ENCODE measurements at regions not wholly inside any gene's neighbourhood (a gene's known extent, or its start where the extent isn't known, plus 50 kb on each side); places are given as distances from the start of the nearest gene placed in this dataset.

GRCh38 chr4:157961229-157961990 is 211.4 kb downstream of the GASK1B start:
- DNase-seq = no peak

- no peak for DNase-seq
Observed at GRCh38 chr4:157957905-157958304, 214.9 kb downstream of the GASK1B start.

DNA sequence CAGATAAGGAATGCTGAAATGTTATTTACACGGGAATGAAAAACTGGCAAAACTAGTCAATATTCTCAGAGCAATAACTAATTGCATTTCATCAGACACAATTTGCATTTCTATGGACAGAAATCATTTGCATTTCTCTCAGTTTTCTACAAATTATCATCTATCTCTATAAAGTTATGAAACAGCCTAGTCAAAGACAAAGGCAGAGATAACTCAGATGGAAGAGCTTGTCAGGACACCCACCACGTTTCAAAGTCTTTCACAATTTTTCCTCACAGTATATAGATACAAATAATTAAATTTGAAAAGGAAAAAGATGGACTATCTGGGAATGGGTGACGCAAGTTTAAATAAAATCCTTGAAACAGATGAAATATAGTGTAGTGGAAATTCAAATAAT is 230.8 kb downstream of the GASK1B start:
- no peak for DNase-seq

GRCh38 chr4:157934151-157934550 is 238.7 kb downstream of the GASK1B start:
- no peak for DNase-seq

- DNase-seq = no peak
Observed at GRCh38 chr4:157932936-157933335, 239.9 kb downstream of the GASK1B start.

GRCh38 chr4:157929486-157929885 is 243.3 kb downstream of the GASK1B start:
- DNase-seq = no peak

GRCh38 chr4:157918036-157918832 is 254.6 kb downstream of the GASK1B start:
- DNase-seq = no peak

GRCh38 chr4:157912212-157912611 is 260.6 kb downstream of the GASK1B start:
- no peak for DNase-seq

- no peak for DNase-seq
Observed at GRCh38 chr4:157911662-157912061, 261.2 kb downstream of the GASK1B start.

DNA sequence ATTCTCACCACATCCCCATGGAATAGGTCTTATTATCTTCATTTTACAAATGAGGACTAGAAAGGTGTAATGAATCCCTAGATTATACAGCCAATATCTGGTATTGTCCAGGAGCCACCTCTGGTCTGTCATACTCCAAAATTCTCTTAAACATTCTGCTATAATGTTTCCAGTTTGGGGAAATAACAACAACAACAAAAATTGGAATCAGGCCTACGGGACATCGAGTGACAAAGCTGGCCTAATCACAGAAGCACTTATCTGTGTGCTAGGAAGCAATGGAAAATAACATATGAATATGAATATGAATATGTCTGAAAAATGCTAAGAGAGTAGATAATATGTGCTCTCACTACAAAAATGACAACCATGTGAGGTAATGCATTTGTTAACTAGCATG is 264.1 kb downstream of the GASK1B start:
- DNase-seq = no peak

- no peak for DNase-seq
Observed at GRCh38 chr4:157908031-157908430, 264.8 kb downstream of the GASK1B start.

DNA sequence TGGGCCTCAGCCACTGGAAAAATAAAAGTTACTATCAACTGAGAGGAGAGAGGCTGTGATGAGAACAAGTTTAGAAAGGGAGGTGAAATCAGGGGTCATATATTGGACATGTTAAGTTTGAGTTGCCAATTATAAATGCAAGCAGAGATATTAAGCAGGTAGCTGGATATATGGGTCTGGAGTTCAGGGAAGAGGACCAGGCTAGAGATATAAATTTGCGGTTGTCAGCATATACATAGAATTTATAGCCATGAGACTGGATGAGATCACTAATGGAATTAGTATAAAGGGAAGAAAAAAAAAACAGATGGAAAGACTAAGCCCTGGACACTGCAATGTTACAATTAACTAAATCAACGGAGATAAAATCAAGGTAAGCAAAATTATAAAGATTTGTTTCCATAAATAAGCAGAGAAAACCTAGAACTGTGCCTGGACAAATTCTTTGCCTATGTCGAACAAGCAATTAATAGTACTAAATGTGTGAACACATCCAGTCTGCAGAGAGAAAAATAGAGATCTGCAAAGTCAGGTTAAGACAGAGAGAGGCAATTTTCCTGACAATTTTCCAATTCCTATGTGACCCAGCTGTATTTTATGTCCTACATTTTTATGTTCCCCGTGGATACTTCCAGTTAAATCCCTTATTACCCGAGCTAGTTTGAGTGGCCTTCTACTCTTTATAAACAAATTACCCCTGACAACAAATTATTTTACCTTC is 265.4 kb downstream of the GASK1B start:
- DNase-seq = no peak

GRCh38 chr4:157898836-157899605 is 273.8 kb downstream of the GASK1B start:
- no peak for DNase-seq

GRCh38 chr4:157897855-157898370 is 274.9 kb downstream of the GASK1B start:
- no peak for DNase-seq

DNA sequence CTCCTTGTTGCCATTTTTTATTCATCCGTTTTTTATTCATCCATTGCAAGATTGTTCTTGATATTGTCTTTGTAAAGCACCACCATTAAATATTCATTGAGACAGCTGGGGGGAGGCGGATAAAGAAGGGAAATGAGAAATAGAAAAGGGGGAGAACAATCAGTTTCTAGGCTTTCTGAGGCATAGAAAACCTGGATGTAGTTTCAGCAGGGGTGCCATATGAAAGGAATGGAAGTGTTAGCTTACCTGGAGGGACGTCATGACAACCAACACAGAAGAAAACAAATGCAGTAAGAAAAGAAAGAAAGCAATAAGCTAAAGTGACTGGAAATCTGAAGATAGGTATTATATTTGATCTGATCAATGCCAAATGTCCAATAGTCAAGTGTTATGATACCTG is 276.1 kb downstream of the GASK1B start:
- no peak for DNase-seq

GRCh38 chr4:157895205-157895604 is 277.6 kb downstream of the GASK1B start:
- DNase-seq = no peak

DNA sequence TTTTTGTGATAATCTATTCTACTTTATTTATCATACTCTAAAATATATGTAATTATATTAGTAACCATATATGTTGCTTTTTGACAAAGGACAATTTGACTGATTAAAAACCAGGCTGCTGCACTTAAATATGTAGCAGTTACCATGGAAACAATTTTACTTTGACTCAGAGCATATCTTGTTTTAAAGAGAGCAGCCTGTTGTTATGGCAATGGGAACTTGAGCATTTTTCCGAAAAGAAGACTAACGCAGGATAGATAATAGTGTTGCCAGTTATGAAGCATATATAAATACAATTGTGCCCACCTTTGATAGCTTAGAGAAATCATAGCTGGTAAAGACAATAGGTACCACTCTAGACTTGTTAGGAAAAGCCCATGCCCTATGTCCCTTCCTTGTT is 283.0 kb downstream of the GASK1B start:
- no peak for DNase-seq

DNA sequence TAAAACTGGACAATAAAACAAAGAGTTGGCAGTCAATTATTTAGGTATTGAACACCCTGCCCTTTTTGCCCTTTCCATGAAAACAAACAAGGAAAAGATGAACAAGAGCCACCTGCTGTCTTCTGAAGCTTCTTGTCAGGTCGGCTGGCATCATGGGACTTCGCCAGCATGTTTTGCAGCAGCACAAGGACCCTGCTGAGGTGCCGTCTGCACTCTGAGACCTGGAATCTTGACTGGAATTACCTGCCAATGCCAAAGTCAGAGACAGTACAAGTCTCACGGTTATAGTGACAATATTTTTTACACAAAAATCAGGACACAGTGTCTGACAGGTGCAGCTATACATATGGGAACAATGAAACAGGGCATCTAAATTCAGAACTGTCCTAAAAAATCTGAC is 284.5 kb downstream of the GASK1B start:
- DNase-seq = no peak

DNA sequence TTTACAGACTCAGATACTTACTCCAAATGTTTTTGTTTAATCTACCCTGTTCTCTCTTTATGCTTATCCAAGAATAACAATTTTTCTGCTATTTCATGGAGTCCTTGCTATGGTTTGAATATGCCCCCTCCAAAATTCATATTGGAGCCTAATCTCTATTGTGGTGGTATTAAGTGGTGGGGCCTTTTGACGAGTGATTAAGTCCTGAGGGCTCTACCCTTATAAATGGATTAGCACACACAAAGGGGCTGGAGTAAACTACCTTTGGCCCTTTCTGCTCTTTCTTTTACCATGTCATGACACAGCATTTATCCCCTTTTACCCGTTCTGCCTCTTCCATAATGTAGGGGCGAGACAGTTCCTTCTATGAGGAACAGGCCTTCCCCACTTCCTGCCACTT is 285.5 kb downstream of the GASK1B start:
- DNase-seq = no peak

- no peak for DNase-seq
Observed at GRCh38 chr4:157886645-157887044, 286.2 kb downstream of the GASK1B start.

GRCh38 chr4:157885811-157886210 is 287.0 kb downstream of the GASK1B start:
- DNase-seq = no peak

DNA sequence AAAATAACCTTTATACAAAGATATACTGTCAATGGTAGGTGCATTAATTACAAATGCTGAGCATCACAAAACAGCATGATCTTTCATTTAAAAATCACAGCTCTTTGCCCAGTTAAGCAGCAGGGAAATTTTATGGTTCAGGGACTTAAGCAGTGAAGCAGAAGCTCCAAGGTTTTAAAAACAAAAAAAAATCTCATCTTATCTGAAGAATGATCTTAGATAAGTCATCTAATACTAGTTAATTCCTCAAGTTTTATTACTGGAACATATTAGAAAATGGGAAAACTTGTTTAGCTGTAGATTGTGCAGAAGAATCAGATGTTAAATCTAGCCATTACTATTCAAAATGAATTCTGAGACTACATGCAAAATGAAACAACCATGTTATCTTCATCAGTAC is 289.9 kb downstream of the GASK1B start:
- DNase-seq = no peak

DNA sequence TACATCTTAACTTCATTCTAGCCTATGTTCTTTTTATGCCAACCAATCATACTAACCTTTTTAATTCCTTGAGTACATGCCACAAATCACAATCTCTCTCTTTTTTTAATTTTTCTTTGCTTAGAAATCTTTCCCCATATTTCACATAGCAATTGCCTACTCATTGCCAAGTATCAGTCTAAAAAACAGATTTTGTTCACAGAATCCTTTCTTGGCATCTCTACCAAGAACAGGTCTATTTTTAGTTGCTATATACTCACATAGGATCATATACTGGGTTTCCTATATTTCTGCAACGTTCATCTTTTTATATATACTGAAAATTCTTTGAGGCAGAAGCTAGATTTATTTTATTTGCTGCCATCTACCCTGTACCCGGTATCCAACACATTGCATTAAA is 292.1 kb downstream of the GASK1B start:
- DNase-seq = no peak
